Right forelimb (tissue), 1 donor: ENCODE measurements at regions not wholly inside any gene's neighbourhood (a gene's known extent, or its start where the extent isn't known, plus 50 kb on each side); places are given as distances from the start of the nearest gene placed in this dataset.

Source experiments
- DNase-seq: peaks from one replicate; pipeline ENCODE4 v3.0.0-alpha.2; 2018

GRCh38 chr1:213656039-213656438 is 331.7 kb upstream of the PROX1 start:
- no peak for DNase-seq

GRCh38 chr1:213656503-213656902 is 331.3 kb upstream of the PROX1 start:
- DNase-seq = no peak

- no peak for DNase-seq
Measured at GRCh38 chr1:213657013-213657412, 330.8 kb upstream of the PROX1 start.

- no peak for DNase-seq
Measured at GRCh38 chr1:213657879-213658278, 329.9 kb upstream of the PROX1 start.

- DNase-seq = no peak
Measured at GRCh38 chr1:213658457-213658856, 329.3 kb upstream of the PROX1 start.

- DNase-seq = no peak
Measured at GRCh38 chr1:213659580-213660547, 327.9 kb upstream of the PROX1 start.

GRCh38 chr1:213661302-213661701 is 326.5 kb upstream of the PROX1 start:
- DNase-seq = no peak

- no peak for DNase-seq
Measured at GRCh38 chr1:213666113-213666512, 321.7 kb upstream of the PROX1 start.

GRCh38 chr1:213666922-213667321 is 320.9 kb upstream of the PROX1 start:
- DNase-seq = no peak

- DNase-seq = no peak
Measured at GRCh38 chr1:213669512-213669911, 318.3 kb upstream of the PROX1 start.

- no peak for DNase-seq
Measured at GRCh38 chr1:213669964-213670691, 317.6 kb upstream of the PROX1 start.

- DNase-seq = no peak
Measured at GRCh38 chr1:213670692-213671023, 317.1 kb upstream of the PROX1 start.

- no peak for DNase-seq
Measured at GRCh38 chr1:213675043-213675442, 312.7 kb upstream of the PROX1 start.

- no peak for DNase-seq
Measured at GRCh38 chr1:213676736-213677135, 311.0 kb upstream of the PROX1 start.

- no peak for DNase-seq
Measured at GRCh38 chr1:213678348-213678747, 309.4 kb upstream of the PROX1 start.

GRCh38 chr1:213678753-213679152 is 309.0 kb upstream of the PROX1 start:
- no peak for DNase-seq

GRCh38 chr1:213679153-213679552 is 308.6 kb upstream of the PROX1 start:
- no peak for DNase-seq

- DNase-seq = no peak
Measured at GRCh38 chr1:213680677-213681325, 307.0 kb upstream of the PROX1 start.

GRCh38 chr1:213681788-213682340 is 305.9 kb upstream of the PROX1 start:
- no peak for DNase-seq

- no peak for DNase-seq
Measured at GRCh38 chr1:213683529-213683928, 304.2 kb upstream of the PROX1 start.

GRCh38 chr1:213684454-213684853 is 303.3 kb upstream of the PROX1 start:
- DNase-seq = no peak

GRCh38 chr1:213685992-213686582 is 301.7 kb upstream of the PROX1 start:
- DNase-seq = no peak

GRCh38 chr1:213686983-213687382 is 300.8 kb upstream of the PROX1 start:
- DNase-seq = no peak
